HEK293T (cell line): ENCODE measurements at regions not wholly inside any gene's neighbourhood (a gene's known extent, or its start where the extent isn't known, plus 50 kb on each side); places are given as distances from the start of the nearest gene placed in this dataset.

Experiments used
- BHLHE40 ChIP-seq: fragments of 450-650 bp; IDR thresholded peaks from 2 replicates; pipeline ENCODE4 v1.6.1; 2016; ENCODE audit warnings: mild to moderate bottlenecking, moderate library complexity, borderline replicate concordance
- ELF4 ChIP-seq: fragments of 450-650 bp; IDR thresholded peaks from 2 replicates; pipeline ENCODE4 v1.6.1; 2017; ENCODE audit warnings: antibody characterized with exemption
- FOXK2 ChIP-seq: fragments of 450-650 bp; IDR thresholded peaks from 2 replicates; pipeline ENCODE4 v1.6.1; 2016; ENCODE audit warnings: mild to moderate bottlenecking
- FOXM1 ChIP-seq: fragments of 450-650 bp; IDR thresholded peaks from 2 replicates; pipeline ENCODE4 v1.6.1; 2017; ENCODE audit warnings: mild to moderate bottlenecking, borderline replicate concordance
- HDGF ChIP-seq: fragments of 450-650 bp; IDR thresholded peaks from 2 replicates; pipeline ENCODE4 v1.6.1; 2017; ENCODE audit warnings: antibody characterized with exemption, borderline replicate concordance
- L3MBTL2 ChIP-seq: fragments of 450-650 bp; conservative IDR thresholded peaks from 2 replicates; pipeline ENCODE4 v1.6.1; 2016; ENCODE audit warnings: mild to moderate bottlenecking
- PKNOX1 ChIP-seq: fragments of 450-650 bp; IDR thresholded peaks from 2 replicates; pipeline ENCODE4 v1.6.1; 2016
- SP1 ChIP-seq: fragments of 450-650 bp; IDR thresholded peaks from 2 replicates; pipeline ENCODE4 v1.6.1; 2017
- TARDBP ChIP-seq: fragments of 450-650 bp; IDR thresholded peaks from 2 replicates; pipeline ENCODE4 v1.6.1; 2016
- ZNF384 ChIP-seq: fragments of 450-650 bp; IDR thresholded peaks from 2 replicates; pipeline ENCODE4 v1.6.1; 2016

- TF ChIP-seq ZNF384, result no peak
- no peak for TF ChIP-seq SP1
- TF ChIP-seq FOXK2, result no peak
- no peak for TF ChIP-seq HDGF
- no peak for TF ChIP-seq L3MBTL2
- TF ChIP-seq BHLHE40, result no peak
- no peak for TF ChIP-seq ELF4
- TF ChIP-seq TARDBP, result no peak
- TF ChIP-seq FOXM1, result no peak
- TF ChIP-seq PKNOX1, result no peak
Observed at GRCh38 chr3:56930706-56931105, 129.0 kb upstream of the ARHGEF3 start.
